ENCODE measurements at regions not wholly inside any gene's neighbourhood (a gene's known extent, or its start where the extent isn't known, plus 50 kb on each side); places are given as distances from the start of the nearest gene placed in this dataset.

GRCh38 chrX:39513836-39514235, 583.9 kb downstream of the BCOR start:
- TF ChIP-seq CTCF (IDR thresholded peaks at IDR 0.05) (no peak), POLR2A (IDR thresholded peaks at IDR 0.05) (no peak)

Measured in ovary (tissue), 3 donors.